Upper lobe of left lung (tissue), 4 donors: ENCODE measurements at regions not wholly inside any gene's neighbourhood (a gene's known extent, or its start where the extent isn't known, plus 50 kb on each side); places are given as distances from the start of the nearest gene placed in this dataset.

Source experiments
- CTCF ChIP-seq, 6 experiments: fragments of 450-650 bp in 4 of 6; fragments of 200-600 bp in 2 of 6; sonication (generic) in 2 of 6; IDR thresholded peaks; one replicate each; pipeline ENCODE4 v1.5.1; 2016 to 2019; ENCODE audit warnings: antibody characterized with exemption in 6 of 6
- EP300 ChIP-seq, 4 donors: sonication (generic); formaldehyde crosslinking; IDR thresholded peaks; one replicate each; pipeline ENCODE4 v1.5.1; 2017; ENCODE audit warnings: antibody characterized with exemption in 4 of 4, control low read depth in 2 of 4
- POLR2A ChIP-seq, 4 donors: fragments of 450-650 bp; IDR thresholded peaks; one replicate each; pipeline ENCODE4 v1.5.1; 2016 to 2017; ENCODE audit warnings: antibody characterized with exemption in 4 of 4, mild to moderate bottlenecking in 2 of 4
- POLR2AphosphoS5 ChIP-seq, 2 donors: sonication (generic); formaldehyde crosslinking; IDR thresholded peaks; one replicate each; pipeline ENCODE4 v1.5.1; 2017; ENCODE audit warnings: antibody characterized with exemption in 2 of 2

DNA sequence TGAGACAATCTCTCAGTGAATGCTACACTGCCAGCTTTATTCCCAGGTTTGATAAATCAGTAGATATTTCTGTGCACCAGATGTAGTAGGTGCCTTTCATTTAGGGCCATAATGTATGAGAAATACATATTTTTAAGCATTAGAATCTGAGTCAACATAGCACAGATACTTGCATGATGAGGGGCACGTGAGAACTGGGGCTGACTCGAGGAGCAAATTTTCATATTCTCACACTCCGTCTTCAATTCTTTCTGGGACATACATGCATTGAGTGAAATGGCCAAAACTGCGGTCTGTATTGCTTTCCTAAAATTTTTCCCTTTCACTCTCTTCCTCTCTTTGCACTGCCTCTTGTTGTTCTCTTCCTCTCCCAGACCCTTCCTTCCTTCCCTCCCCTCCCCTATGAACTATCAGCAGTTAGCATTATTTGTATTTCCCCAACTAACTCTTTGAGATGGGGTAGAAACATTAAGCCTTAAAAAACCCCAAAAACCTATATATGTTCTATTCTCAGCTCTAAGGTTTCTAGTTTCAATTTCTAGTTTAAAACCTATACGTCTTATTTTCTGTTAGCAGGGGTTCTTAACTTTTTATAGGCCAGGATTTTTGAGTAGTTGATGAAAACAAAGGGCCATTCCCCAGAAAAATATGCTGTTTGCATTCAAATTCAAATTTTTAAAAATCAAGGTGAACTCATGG is 289.1 kb downstream of the PTBP2 start:
- TF ChIP-seq CTCF (IDR thresholded peaks at IDR 0.05): no peak
- no peak for TF ChIP-seq POLR2A (IDR thresholded peaks at IDR 0.05)
- no peak for TF ChIP-seq EP300 (IDR thresholded peaks at IDR 0.05)
- no peak for TF ChIP-seq POLR2AphosphoS5 (IDR thresholded peaks at IDR 0.05)
